ENCODE measurements at regions not wholly inside any gene's neighbourhood (a gene's known extent, or its start where the extent isn't known, plus 50 kb on each side); places are given as distances from the start of the nearest gene placed in this dataset.

- no peaks in the 10 kb centered on the region for H3K27me3 ChIP-seq
- DNase-seq (no peak), ATAC-seq (no peak)
- intact Hi-C loops (cut with DNase I), result no loop called here
- WGBS, 4 donors, result 82 to 91% (median 90%) methylated on average over 7 of the region's 7 CpGs
- TF ChIP-seq CTCF (IDR thresholded peaks at IDR 0.05) (no peak), POLR2A (IDR thresholded peaks at IDR 0.05) (no peak)
- no peak overlapping the region for H3K4me3 ChIP-seq
- H3K36me3 ChIP-seq, result no peaks in the 10 kb centered on the region
- no peaks in the 10 kb centered on the region for H3K9me3 ChIP-seq
- no peaks in the 10 kb centered on the region for H3K4me1 ChIP-seq
- H3K27ac ChIP-seq, result no peak overlapping the region
Observed at GRCh38 chr6:21826023-21826422, 232.5 kb downstream of the SOX4 start.

DNA sequence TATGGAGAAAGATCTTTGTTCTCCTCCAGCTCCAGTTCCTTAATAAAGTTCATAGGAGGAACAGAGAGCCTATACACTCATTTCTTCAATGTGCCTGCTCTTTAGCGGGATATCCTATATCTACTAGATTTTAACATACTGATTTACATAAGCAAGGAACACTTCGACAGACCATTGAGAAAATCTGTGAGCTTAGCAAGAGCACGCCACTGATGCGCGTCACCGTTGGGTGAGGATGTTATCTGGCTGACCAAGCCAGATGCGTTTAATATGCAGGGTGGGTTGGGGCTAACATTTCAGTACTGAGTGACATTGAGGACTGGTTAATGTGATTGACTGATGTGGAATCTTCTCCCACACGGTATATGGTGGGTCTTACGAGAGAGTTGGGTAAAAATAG lies 233.4 kb downstream of the SOX4 start:
- Histone ChIP-seq H3K27ac (no peak overlapping the region), H3K9me3 (no peaks in the 10 kb centered on the region), H3K4me1 (peaks cover 0 to 5% (median 0%) of the 10 kb centered on the region in 12 donors), H3K36me3 (no peaks in the 10 kb centered on the region), H3K27me3 (no peaks in the 10 kb centered on the region), H3K4me3 (no peak overlapping the region)
- intact Hi-C loops (cut with DNase I), result no loop called here
- DNase-seq (no peak), ATAC-seq (no peak)
- TF ChIP-seq CTCF (IDR thresholded peaks at IDR 0.05) (no peak), POLR2A (IDR thresholded peaks at IDR 0.05) (no peak)
- WGBS, 4 donors, result 94 to 97% (median 96%) methylated on average over 9 of the region's 9 CpGs

DNA sequence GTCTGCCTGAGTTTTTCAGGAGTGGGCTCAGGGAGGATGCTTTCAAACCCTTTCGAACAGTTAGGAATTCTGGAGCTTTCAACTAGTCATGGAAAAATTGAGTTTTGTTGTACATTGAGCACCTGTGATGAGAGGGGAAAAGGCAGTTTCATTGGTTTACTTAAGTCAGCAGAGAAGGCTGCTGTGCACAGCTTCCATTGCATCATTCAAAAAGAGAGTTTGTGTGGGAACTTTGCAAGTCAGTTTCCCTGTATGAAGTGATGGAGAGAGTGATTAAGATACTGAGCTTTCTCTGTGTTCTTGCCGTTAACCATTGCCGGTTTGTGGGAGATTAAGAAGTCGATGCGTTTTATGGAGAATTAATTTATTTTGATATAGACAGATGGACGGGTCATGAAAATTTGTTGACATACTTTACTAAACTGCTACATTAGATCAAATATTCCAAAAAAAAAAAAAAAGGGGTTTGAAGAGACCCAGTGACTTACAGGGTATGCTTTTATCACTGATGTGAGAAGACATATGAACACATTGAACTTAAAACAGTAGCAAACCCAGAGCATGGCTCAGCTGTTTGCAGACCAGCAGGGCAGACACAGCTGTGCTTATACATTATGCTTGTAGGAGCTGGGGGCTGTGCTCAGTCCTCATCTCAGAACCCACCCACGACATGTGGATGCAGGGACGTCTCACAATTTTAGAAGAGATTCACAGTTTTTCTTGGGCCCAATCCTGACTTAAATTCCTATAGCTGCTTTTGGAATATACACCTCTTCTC lies 234.1 kb downstream of the SOX4 start:
- Histone ChIP-seq H3K4me3 (no peak overlapping the region), H3K4me1 (peaks cover 0 to 5% (median 0%) of the 10 kb centered on the region in 12 donors), H3K27ac (no peak overlapping the region), H3K36me3 (no peaks in the 10 kb centered on the region), H3K27me3 (no peaks in the 10 kb centered on the region), H3K9me3 (no peaks in the 10 kb centered on the region)
- ATAC-seq (no peak), DNase-seq (no peak)
- WGBS, 4 donors, result 75 to 81% (median 78%) methylated on average over 8 of the region's 8 CpGs
- intact Hi-C loops (cut with DNase I), result no loop called here
- TF ChIP-seq CTCF (IDR thresholded peaks at IDR 0.05), result no peak
- no peak for TF ChIP-seq POLR2A (IDR thresholded peaks at IDR 0.05)

- intact Hi-C loops (cut with DNase I), result no loop called here
- Histone ChIP-seq H3K36me3 (no peaks in the 10 kb centered on the region), H3K4me3 (no peak overlapping the region), H3K27ac (no peak overlapping the region), H3K4me1 (peaks cover 0 to 5% (median 0%) of the 10 kb centered on the region in 12 donors), H3K27me3 (no peaks in the 10 kb centered on the region), H3K9me3 (no peaks in the 10 kb centered on the region)
- ATAC-seq (no peak), DNase-seq (no peak)
- TF ChIP-seq POLR2A (IDR thresholded peaks at IDR 0.05) (no peak), CTCF (IDR thresholded peaks at IDR 0.05) (no peak)
- WGBS, 4 donors, result 89 to 94% (median 92%) methylated on average over 4 of the region's 4 CpGs
Observed at GRCh38 chr6:21828704-21829103, 235.2 kb downstream of the SOX4 start.

Data from heart left ventricle (tissue), 16 donors.